Lower leg skin (tissue), 4 donors: ENCODE measurements at regions not wholly inside any gene's neighbourhood (a gene's known extent, or its start where the extent isn't known, plus 50 kb on each side); places are given as distances from the start of the nearest gene placed in this dataset.

Experiments
- DNase-seq, 2 donors: peaks; one replicate each; pipeline ENCODE4 v3.0.0-alpha.2; 2019; ENCODE audit warnings: low spot score in 2 of 2
- H3K4me3 ChIP-seq: fragments of 200-600 bp; sonication (generic); 2 replicates; pipeline ENCODE4 v1.5.1; 2017; ENCODE audit warnings: mild to moderate bottlenecking, low read depth; ENCODE audit not compliant: poor library complexity, severe bottlenecking
- POLR2A ChIP-seq, 2 donors: fragments of 450-650 bp; IDR thresholded peaks; one replicate each; pipeline ENCODE4 v1.6.1; 2016 to 2017; ENCODE audit warnings: antibody characterized with exemption in 2 of 2, mild to moderate bottlenecking in 1 of 2, moderate library complexity in 1 of 2
- WGBS, 2 donors: methylation state at CpG; one replicate each; pipeline ENCODE4 v1.1.5; 2018; 5-methylcytosine and 5-hydroxymethylcytosine counted together
- intact Hi-C: fragments of 100-400 bp; cut with DNase I; formaldehyde crosslinking; loops from one replicate; pipeline ENCODE4 v1.15.0; 2023; ENCODE audit warnings: low total_unique reads
- TF ChIP-seq, protein P1 (sequence below), 3 donors: fragments of 450-650 bp; IDR thresholded peaks; one replicate each; pipeline ENCODE4 v1.5.1; 2016; ENCODE audit warnings: antibody characterized with exemption in 3 of 3, mild to moderate bottlenecking in 3 of 3, moderate library complexity in 2 of 3

DNA sequence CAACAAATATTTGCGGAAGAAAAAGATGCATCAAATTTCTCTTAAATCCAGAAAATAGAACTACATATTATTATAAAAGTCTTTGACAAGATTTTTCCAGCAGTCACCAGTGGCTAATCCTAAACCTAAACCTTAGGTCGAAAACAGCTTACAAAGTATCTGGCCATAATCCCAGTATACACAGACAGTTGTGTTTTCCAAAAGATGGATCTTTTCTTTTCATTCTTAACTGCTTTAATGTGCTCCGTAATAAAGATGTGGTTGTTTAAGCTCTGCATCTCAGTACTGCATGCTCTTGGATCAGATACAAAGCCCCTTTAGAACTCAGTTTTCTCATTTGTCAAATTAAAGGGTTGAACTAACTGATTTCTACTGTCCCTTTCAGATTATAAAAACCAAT is 247.8 kb downstream of the TXNL1 start:
- 82 to 85% methylated on average over 3 of the region's 3 CpGs for WGBS, 2 donors
- no peak overlapping the region for H3K4me3 ChIP-seq
- DNase-seq: no peak
- TF ChIP-seq, protein P1, sequence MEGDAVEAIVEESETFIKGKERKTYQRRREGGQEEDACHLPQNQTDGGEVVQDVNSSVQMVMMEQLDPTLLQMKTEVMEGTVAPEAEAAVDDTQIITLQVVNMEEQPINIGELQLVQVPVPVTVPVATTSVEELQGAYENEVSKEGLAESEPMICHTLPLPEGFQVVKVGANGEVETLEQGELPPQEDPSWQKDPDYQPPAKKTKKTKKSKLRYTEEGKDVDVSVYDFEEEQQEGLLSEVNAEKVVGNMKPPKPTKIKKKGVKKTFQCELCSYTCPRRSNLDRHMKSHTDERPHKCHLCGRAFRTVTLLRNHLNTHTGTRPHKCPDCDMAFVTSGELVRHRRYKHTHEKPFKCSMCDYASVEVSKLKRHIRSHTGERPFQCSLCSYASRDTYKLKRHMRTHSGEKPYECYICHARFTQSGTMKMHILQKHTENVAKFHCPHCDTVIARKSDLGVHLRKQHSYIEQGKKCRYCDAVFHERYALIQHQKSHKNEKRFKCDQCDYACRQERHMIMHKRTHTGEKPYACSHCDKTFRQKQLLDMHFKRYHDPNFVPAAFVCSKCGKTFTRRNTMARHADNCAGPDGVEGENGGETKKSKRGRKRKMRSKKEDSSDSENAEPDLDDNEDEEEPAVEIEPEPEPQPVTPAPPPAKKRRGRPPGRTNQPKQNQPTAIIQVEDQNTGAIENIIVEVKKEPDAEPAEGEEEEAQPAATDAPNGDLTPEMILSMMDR (IDR thresholded peaks at IDR 0.05): no peak
- no peak for TF ChIP-seq POLR2A (IDR thresholded peaks at IDR 0.05)
- intact Hi-C loops: no loop called here

DNA sequence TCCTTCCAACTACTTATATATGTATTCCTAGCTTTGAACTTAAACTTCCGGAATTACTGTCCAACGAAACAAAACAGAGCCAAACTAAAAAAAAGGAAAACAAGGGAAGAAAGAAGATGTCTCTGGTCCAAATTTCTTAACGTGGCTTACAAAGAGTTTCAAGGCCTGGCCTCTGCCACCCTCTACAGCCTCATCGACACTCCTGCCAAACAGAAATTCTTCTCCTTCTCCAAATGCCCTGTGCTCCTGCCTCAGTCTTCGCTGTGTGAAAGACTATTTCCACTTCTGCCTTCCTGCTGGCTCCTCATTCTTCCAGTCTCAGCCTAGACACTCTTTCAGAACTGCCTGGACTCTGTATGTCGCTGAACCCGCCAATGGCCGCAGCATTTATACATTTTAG is 249.2 kb downstream of the TXNL1 start:
- H3K4me3 ChIP-seq: no peak overlapping the region
- intact Hi-C loops: no loop called here
- 67 to 77% methylated on average over 8 of the region's 8 CpGs for WGBS, 2 donors
- no peak for DNase-seq
- TF ChIP-seq, protein P1 (IDR thresholded peaks at IDR 0.05): no peak
- TF ChIP-seq POLR2A (IDR thresholded peaks at IDR 0.05): no peak

DNA sequence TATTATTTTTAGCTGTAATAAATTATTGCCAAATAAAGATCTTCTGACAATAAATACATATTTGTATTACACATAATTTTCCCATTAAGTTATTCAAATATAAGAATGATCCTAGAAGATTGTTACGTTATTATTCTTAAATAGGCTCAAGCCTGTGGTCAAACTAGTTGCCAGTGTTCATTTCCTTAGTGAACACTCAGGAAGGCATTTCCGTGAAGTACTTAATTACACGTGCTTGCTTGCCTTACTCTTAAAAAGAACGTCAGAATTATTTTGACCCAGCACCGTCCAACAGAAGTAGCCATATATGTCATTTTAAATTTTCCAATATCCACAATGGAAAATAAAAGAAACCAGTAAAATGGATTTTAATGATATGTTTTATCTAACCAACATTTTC is 249.8 kb downstream of the TXNL1 start:
- intact Hi-C loops: no loop called here
- WGBS, 2 donors: 56 to 60% methylated on average over 5 of the region's 5 CpGs

DNA sequence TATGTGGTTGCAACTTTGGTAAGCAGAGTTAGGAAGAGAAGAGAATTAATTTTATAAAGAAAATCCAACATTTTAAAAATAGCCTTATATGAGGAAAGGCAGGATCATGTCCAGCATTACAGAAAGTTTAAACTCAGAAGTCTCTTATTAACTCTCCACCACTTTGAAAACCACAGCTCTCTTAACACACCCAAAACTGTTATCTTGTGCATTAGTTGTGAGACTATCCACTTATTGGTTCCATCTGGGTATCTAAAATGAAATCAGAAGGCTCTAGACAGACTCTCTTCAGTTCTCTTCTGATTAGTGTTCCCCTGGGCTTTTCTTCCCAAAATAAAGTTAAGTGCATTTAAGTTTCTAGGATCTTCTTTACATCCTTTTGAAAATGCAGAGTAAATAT is 251.5 kb downstream of the TXNL1 start:
- intact Hi-C loops: no loop called here
- no peak overlapping the region for H3K4me3 ChIP-seq
- no peak for DNase-seq
- TF ChIP-seq, protein P1 (IDR thresholded peaks at IDR 0.05): no peak
- no peak for TF ChIP-seq POLR2A (IDR thresholded peaks at IDR 0.05)

More for the DNA sequence above, 249.8 kb downstream of the TXNL1 start:
- TF ChIP-seq, protein P1 (IDR thresholded peaks at IDR 0.05): no peak
- TF ChIP-seq POLR2A (IDR thresholded peaks at IDR 0.05): no peak
- H3K4me3 ChIP-seq: no peak overlapping the region
- DNase-seq: no peak

DNA sequence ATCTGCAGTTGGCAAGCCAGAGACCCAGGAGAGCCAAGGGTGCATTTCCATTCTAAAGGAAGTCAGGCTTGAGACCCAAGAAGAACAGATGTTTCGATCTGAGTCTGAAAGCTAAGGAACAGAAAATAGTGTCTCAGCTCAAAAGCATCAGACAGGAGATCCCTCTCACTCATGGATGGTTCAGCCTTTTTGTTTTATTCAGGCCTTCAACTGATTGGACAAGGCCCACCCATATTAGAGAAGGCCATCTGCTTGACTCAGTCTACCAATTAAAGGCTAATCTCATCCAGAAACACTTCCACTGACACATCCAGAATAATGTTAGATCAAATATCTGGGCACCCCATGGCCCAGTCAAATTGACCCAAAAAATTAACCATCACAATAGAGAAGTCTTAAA is 255.0 kb downstream of the TXNL1 start:
- intact Hi-C loops: no loop called here
- H3K4me3 ChIP-seq: no peak overlapping the region
- TF ChIP-seq, protein P1 (IDR thresholded peaks at IDR 0.05): no peak
- TF ChIP-seq POLR2A (IDR thresholded peaks at IDR 0.05): no peak
- no peak for DNase-seq
- 94 to 97% methylated on average over 1 of the region's 1 CpG for WGBS, 2 donors

DNA sequence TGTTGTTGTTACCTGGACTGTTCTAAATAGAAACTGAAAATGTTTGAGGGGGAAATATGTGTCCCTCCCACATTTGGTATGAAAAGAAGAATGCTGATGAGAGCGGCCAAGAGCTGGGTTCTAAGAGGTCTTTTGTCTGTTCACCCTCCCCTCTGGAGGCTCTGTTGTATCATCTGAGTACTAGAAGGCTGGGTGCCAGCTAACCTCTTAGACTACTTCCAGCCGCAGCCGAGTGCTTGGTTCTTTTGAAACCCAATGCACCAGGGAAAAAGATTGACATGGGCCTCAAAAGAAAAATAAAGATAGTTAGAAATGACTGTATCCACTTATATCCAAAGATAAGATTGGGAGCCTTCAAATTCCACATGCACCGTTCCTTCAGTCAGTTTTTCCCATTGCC is 255.9 kb downstream of the TXNL1 start:
- DNase-seq: no peak
- intact Hi-C loops: no loop called here
- no peak overlapping the region for H3K4me3 ChIP-seq
- TF ChIP-seq, protein P1 (IDR thresholded peaks at IDR 0.05): no peak
- no peak for TF ChIP-seq POLR2A (IDR thresholded peaks at IDR 0.05)
- 54 to 70% methylated on average over 4 of the region's 4 CpGs for WGBS, 2 donors
